Chondrocyte (in vitro differentiated cells): ENCODE measurements at regions not wholly inside any gene's neighbourhood (a gene's known extent, or its start where the extent isn't known, plus 50 kb on each side); places are given as distances from the start of the nearest gene placed in this dataset.
"Not testable (repeated sequence)": the region's sequence is repeated elsewhere in the genome, so short reads cannot be mapped to it uniquely, and the experiment has no call there.

Source experiments
- DNase-seq: peaks from one replicate; pipeline ENCODE4 v3.0.0; 2021; ENCODE audit warnings: mixed read lengths, low spot score
- H3K27ac Mint-ChIP-seq: one replicate; pipeline ENCODE4 v1.8.0; 2021; ENCODE audit warnings: mild to moderate bottlenecking, moderate library complexity, mixed read lengths; ENCODE audit not compliant: unreplicated experiment
- H3K27me3 Mint-ChIP-seq: 2 replicates; pipeline ENCODE4 v1.8.0; 2021; ENCODE audit warnings: low read depth, mixed read lengths
- H3K36me3 Mint-ChIP-seq: 2 replicates; pipeline ENCODE4 v1.8.0; 2021; ENCODE audit warnings: low read depth, mixed read lengths
- H3K4me1 Mint-ChIP-seq: 2 replicates; pipeline ENCODE4 v1.8.0; 2021; ENCODE audit warnings: low read depth, mild to moderate bottlenecking, mixed read lengths
- H3K4me3 Mint-ChIP-seq: one replicate; pipeline ENCODE4 v1.8.0; 2021; ENCODE audit warnings: mild to moderate bottlenecking, moderate library complexity, mixed read lengths; ENCODE audit not compliant: unreplicated experiment
- H3K9me3 Mint-ChIP-seq: 2 replicates; pipeline ENCODE4 v1.8.0; 2021; ENCODE audit warnings: low read depth, mixed read lengths
- CTCF ChIP-seq: fragments of 200-600 bp; sonication (generic); IDR thresholded peaks from 2 replicates; pipeline ENCODE4 v1.5.0; 2021; ENCODE audit warnings: antibody characterized with exemption, mild to moderate bottlenecking, moderate library complexity

DNA sequence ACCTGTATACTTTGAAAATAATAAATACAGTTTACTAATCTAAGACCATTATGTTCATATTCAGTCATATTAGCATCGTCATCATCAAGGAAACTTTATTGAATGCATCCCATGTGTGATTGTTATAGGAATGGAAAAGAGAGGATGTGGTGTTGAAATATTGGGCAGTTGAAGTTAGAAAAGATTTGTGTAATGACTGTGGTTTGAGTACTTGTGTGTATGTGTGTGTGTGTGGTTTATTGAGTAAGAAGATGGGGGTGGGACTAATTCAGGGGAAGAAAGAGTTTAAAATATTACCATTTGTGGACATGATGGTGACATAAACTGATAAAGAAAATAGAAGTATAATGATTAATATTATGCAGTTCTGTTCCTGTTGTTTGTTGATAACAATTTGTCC, 238.7 kb upstream of the SEL1L start:
- Mint-ChIP-seq H3K9me3 (peaks cover 20% of the 10 kb centered on the region), H3K27ac (no peak overlapping the region), H3K36me3 (no peaks in the 10 kb centered on the region), H3K4me1 (no peaks in the 10 kb centered on the region), H3K27me3 (no peaks in the 10 kb centered on the region), H3K4me3 (no peak overlapping the region)
- no peak for DNase-seq
- no peak for TF ChIP-seq CTCF

GRCh38 chr14:81776531-81776930, 242.9 kb upstream of the SEL1L start:
- Mint-ChIP-seq H3K4me3 (no peak overlapping the region), H3K9me3 (peaks cover 15% of the 10 kb centered on the region), H3K4me1 (no peaks in the 10 kb centered on the region), H3K27me3 (no peaks in the 10 kb centered on the region), H3K27ac (no peak overlapping the region), H3K36me3 (no peaks in the 10 kb centered on the region)
- DNase-seq, result no peak
- TF ChIP-seq CTCF, result no peak

GRCh38 chr14:81781798-81782197, 248.1 kb upstream of the SEL1L start:
- not testable (repeated sequence) for H3K27ac Mint-ChIP-seq, DNase-seq, H3K36me3 Mint-ChIP-seq, H3K27me3 Mint-ChIP-seq, H3K4me1 Mint-ChIP-seq, H3K4me3 Mint-ChIP-seq
- H3K9me3 Mint-ChIP-seq, result peaks cover 11% of the 10 kb centered on the region

DNA sequence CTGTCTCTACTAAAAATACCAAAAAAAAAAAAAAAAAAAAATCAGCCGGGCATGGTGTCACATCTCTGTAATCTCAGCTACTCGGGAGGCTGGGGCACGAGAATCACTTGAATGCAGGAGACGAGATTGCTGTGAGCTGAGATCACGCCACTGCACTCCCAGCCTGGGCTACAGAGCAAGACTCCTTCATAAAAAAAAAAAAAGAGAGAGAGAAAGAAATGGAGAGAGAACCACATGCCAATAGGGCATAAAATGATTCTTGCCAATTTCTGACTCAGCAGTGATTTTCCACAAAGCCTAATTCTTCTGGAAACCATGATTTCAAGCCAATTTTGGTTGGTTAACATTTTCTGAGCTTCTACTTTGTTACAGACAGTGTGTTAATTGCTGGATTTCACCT, 250.4 kb upstream of the SEL1L start:
- DNase-seq, result no peak
- H3K36me3 Mint-ChIP-seq, result no peaks in the 10 kb centered on the region
- H3K9me3 Mint-ChIP-seq, result peaks cover 5% of the 10 kb centered on the region
- H3K4me3 Mint-ChIP-seq, result no peak overlapping the region
- no peaks in the 10 kb centered on the region for H3K27me3 Mint-ChIP-seq
- H3K4me1 Mint-ChIP-seq, result no peaks in the 10 kb centered on the region
- no peak overlapping the region for H3K27ac Mint-ChIP-seq
- no peak for TF ChIP-seq CTCF

GRCh38 chr14:81797315-81797714, 263.7 kb upstream of the SEL1L start:
- Mint-ChIP-seq H3K36me3 (no peaks in the 10 kb centered on the region), H3K4me3 (no peak overlapping the region), H3K27me3 (no peaks in the 10 kb centered on the region), H3K9me3 (peaks cover 4% of the 10 kb centered on the region), H3K27ac (no peak overlapping the region), H3K4me1 (no peaks in the 10 kb centered on the region)
- no peak for DNase-seq
- TF ChIP-seq CTCF, result no peak

DNA sequence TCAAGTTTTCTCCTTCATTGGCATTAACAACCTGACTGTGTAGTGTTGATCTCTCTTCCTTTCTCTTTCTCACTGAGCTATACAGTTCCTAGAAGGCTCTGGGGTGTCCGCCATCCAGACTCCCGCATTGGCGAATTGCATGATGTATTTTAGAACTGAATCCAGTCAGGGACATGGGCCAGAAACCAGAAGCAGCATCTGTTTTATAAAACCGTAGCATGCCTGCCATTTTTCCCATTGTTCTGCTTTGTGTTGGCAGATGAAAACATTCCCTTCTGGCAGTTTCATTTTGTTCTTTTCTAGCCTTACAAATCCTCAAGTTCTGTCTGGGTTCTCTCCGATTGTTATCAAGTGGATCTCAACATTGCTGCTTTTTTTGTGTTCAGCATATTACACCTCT, 268.3 kb upstream of the SEL1L start:
- no peaks in the 10 kb centered on the region for H3K36me3 Mint-ChIP-seq
- H3K9me3 Mint-ChIP-seq, result no peaks in the 10 kb centered on the region
- no peak for DNase-seq
- H3K27me3 Mint-ChIP-seq, result no peaks in the 10 kb centered on the region
- TF ChIP-seq CTCF, result no peak
- no peaks in the 10 kb centered on the region for H3K4me1 Mint-ChIP-seq
- no peak overlapping the region for H3K27ac Mint-ChIP-seq
- H3K4me3 Mint-ChIP-seq, result no peak overlapping the region
